ENCODE measurements at regions not wholly inside any gene's neighbourhood (a gene's known extent, or its start where the extent isn't known, plus 50 kb on each side); places are given as distances from the start of the nearest gene placed in this dataset.

- Histone ChIP-seq H3K9me3 (replicated peaks; ENCODE audit: insufficient read depth, low read length) (no peaks in the 10 kb centered on the region), H3K9ac (ENCODE audit: low read length) (no peak overlapping the region), H2AFZ (ENCODE audit: low read length) (no peak overlapping the region), H3K9me2 (replicated peaks; ENCODE audit: insufficient read depth, low read length) (no peaks in the 10 kb centered on the region), H3K79me2 (ENCODE audit: low read length) (no peaks in the 10 kb centered on the region), H3K27me3 (replicated peaks; ENCODE audit: insufficient read depth, low read length) (no peaks in the 10 kb centered on the region), H3K4me1 (ENCODE audit: low read length) (no peaks in the 10 kb centered on the region), H3F3A (ENCODE audit: insufficient read depth, low read length) (no peaks in the 10 kb centered on the region), H3K27ac (ENCODE audit: low read length) (no peak overlapping the region), H4K20me1 (ENCODE audit: insufficient read depth, low read length) (no peaks in the 10 kb centered on the region), H3K36me3 (replicated peaks; ENCODE audit: insufficient read depth, low read length) (no peaks in the 10 kb centered on the region), H3K4me2 (ENCODE audit: low read depth, low read length) (no peak overlapping the region), H3K4me3 (ENCODE audit: low read length) (no peak overlapping the region)
- TF ChIP-seq CTCF (IDR thresholded peaks at IDR 0.05; ENCODE audit: low read length), result no peak
- no peak for TF ChIP-seq EZH2 (optimal IDR thresholded peaks at IDR 0.05; ENCODE audit: low read depth, low read length)
- TF ChIP-seq EZH2phosphoT487 (IDR thresholded peaks at IDR 0.05; ENCODE audit: low read length), result no peak
- no peak for DNase-seq
Observed at GRCh38 chr11:45725776-45726492, 60.5 kb upstream of the CHST1 start.

GRCh38 chr11:45725121-45725520, 59.7 kb upstream of the CHST1 start:
- Histone ChIP-seq H3K36me3 (replicated peaks; ENCODE audit: insufficient read depth, low read length) (no peaks in the 10 kb centered on the region), H3K9me2 (replicated peaks; ENCODE audit: insufficient read depth, low read length) (no peaks in the 10 kb centered on the region), H3K27me3 (replicated peaks; ENCODE audit: insufficient read depth, low read length) (no peaks in the 10 kb centered on the region), H3K4me3 (ENCODE audit: low read length) (no peak overlapping the region), H3K4me1 (ENCODE audit: low read length) (no peaks in the 10 kb centered on the region), H3K9ac (ENCODE audit: low read length) (no peak overlapping the region), H3K4me2 (ENCODE audit: low read depth, low read length) (no peak overlapping the region), H4K20me1 (ENCODE audit: insufficient read depth, low read length) (no peaks in the 10 kb centered on the region), H2AFZ (ENCODE audit: low read length) (no peak overlapping the region), H3K27ac (ENCODE audit: low read length) (no peak overlapping the region), H3K79me2 (ENCODE audit: low read length) (no peaks in the 10 kb centered on the region), H3K9me3 (replicated peaks; ENCODE audit: insufficient read depth, low read length) (no peaks in the 10 kb centered on the region), H3F3A (ENCODE audit: insufficient read depth, low read length) (no peaks in the 10 kb centered on the region)
- TF ChIP-seq EZH2phosphoT487 (IDR thresholded peaks at IDR 0.05; ENCODE audit: low read length), result no peak
- no peak for TF ChIP-seq EZH2 (optimal IDR thresholded peaks at IDR 0.05; ENCODE audit: low read depth, low read length)
- TF ChIP-seq CTCF (IDR thresholded peaks at IDR 0.05; ENCODE audit: low read length), result no peak
- no peak for DNase-seq

GRCh38 chr11:45724153-45724552, 58.7 kb upstream of the CHST1 start:
- no peaks in the 10 kb centered on the region for H3K4me1 ChIP-seq (ENCODE audit: low read length)
- H3K36me3 ChIP-seq (replicated peaks; ENCODE audit: insufficient read depth, low read length), result no peaks in the 10 kb centered on the region
- no peak for DNase-seq
- no peak overlapping the region for H3K4me2 ChIP-seq (ENCODE audit: low read depth, low read length)
- no peaks in the 10 kb centered on the region for H3K9me2 ChIP-seq (replicated peaks; ENCODE audit: insufficient read depth, low read length)
- H3K9me3 ChIP-seq (replicated peaks; ENCODE audit: insufficient read depth, low read length), result no peaks in the 10 kb centered on the region
- H2AFZ ChIP-seq (ENCODE audit: low read length), result no peak overlapping the region
- H3K9ac ChIP-seq (ENCODE audit: low read length), result no peak overlapping the region
- H3K27ac ChIP-seq (ENCODE audit: low read length), result no peak overlapping the region
- no peaks in the 10 kb centered on the region for H3K79me2 ChIP-seq (ENCODE audit: low read length)
- no peaks in the 10 kb centered on the region for H3K27me3 ChIP-seq (replicated peaks; ENCODE audit: insufficient read depth, low read length)
- no peak overlapping the region for H3K4me3 ChIP-seq (ENCODE audit: low read length)
- no peak for TF ChIP-seq EZH2phosphoT487 (IDR thresholded peaks at IDR 0.05; ENCODE audit: low read length)
- no peak for TF ChIP-seq CTCF (IDR thresholded peaks at IDR 0.05; ENCODE audit: low read length)
- no peak for TF ChIP-seq EZH2 (optimal IDR thresholded peaks at IDR 0.05; ENCODE audit: low read depth, low read length)
- H4K20me1 ChIP-seq (ENCODE audit: insufficient read depth, low read length), result no peaks in the 10 kb centered on the region
- no peaks in the 10 kb centered on the region for H3F3A ChIP-seq (ENCODE audit: insufficient read depth, low read length)

Data from MM.1S (cell line).